Testis (tissue), 2 donors: ENCODE measurements at regions not wholly inside any gene's neighbourhood (a gene's known extent, or its start where the extent isn't known, plus 50 kb on each side); places are given as distances from the start of the nearest gene placed in this dataset.

Experiments used
- POLR2A ChIP-seq: fragments of 450-650 bp; IDR thresholded peaks from one replicate; pipeline ENCODE4 v1.6.1; 2017; ENCODE audit warnings: antibody characterized with exemption, mild to moderate bottlenecking, moderate library complexity
- TF ChIP-seq, protein P1 (sequence below), 3 experiments: fragments of 450-650 bp in 2 of 3; fragments of 200-600 bp in 1 of 3; sonication (generic) in 1 of 3; IDR thresholded peaks; one replicate each; pipeline ENCODE4 v1.5.1; 2016 to 2019; ENCODE audit warnings: antibody characterized with exemption in 3 of 3, mild to moderate bottlenecking in 2 of 3, moderate library complexity in 1 of 3

DNA sequence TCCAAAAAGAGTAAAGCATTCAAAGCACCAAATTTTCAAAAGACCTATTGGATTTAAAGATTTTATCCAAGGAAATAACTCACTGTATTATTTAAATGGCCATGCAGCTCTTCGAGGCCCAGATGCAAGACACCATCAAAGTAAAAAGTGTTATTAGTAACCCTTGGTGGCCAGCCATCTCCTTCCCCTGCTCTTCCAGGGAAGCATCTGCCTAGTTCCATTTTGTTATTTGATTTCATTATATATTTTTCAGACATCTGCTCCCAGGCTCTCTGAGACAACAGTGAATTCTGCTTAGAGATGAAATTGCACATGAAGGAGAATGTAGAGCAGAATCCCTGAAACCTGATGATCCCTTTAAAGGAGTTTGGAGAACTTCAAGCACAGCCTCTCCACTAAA lies 252.3 kb upstream of the TBX18 start:
- no peak for TF ChIP-seq POLR2A
- TF ChIP-seq, protein P1, sequence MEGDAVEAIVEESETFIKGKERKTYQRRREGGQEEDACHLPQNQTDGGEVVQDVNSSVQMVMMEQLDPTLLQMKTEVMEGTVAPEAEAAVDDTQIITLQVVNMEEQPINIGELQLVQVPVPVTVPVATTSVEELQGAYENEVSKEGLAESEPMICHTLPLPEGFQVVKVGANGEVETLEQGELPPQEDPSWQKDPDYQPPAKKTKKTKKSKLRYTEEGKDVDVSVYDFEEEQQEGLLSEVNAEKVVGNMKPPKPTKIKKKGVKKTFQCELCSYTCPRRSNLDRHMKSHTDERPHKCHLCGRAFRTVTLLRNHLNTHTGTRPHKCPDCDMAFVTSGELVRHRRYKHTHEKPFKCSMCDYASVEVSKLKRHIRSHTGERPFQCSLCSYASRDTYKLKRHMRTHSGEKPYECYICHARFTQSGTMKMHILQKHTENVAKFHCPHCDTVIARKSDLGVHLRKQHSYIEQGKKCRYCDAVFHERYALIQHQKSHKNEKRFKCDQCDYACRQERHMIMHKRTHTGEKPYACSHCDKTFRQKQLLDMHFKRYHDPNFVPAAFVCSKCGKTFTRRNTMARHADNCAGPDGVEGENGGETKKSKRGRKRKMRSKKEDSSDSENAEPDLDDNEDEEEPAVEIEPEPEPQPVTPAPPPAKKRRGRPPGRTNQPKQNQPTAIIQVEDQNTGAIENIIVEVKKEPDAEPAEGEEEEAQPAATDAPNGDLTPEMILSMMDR (IDR thresholded peaks at IDR 0.05): no peak
